HepG2 (cell line): ENCODE measurements at regions not wholly inside any gene's neighbourhood (a gene's known extent, or its start where the extent isn't known, plus 50 kb on each side); places are given as distances from the start of the nearest gene placed in this dataset.

Experiments used
- ATF1 ChIP-seq: IDR thresholded peaks from 2 replicates; pipeline ENCODE4 v1.6.1; 2016; ENCODE audit warnings: mild to moderate bottlenecking, control low read depth
- CBFB ChIP-seq: sonication (generic); formaldehyde crosslinking; IDR thresholded peaks from 2 replicates; pipeline ENCODE4 v1.4.0; 2020; ENCODE audit warnings: missing genetic modification reagents
- FOXC1 ChIP-seq: sonication (generic); formaldehyde crosslinking; IDR thresholded peaks from 2 replicates; pipeline ENCODE4 v1.8.0; 2022; ENCODE audit warnings: mild to moderate bottlenecking, missing genetic modification reagents, borderline replicate concordance
- HOXA5 ChIP-seq: sonication (generic); formaldehyde crosslinking; IDR thresholded peaks from 2 replicates; pipeline ENCODE4 v1.4.0; 2020; ENCODE audit warnings: missing genetic modification reagents
- MAFG ChIP-seq: sonication (generic); formaldehyde crosslinking; IDR thresholded peaks from 2 replicates; pipeline ENCODE4 v1.5.1; 2020; ENCODE audit warnings: mild to moderate bottlenecking, missing genetic modification reagents
- NFIB ChIP-seq: sonication (generic); formaldehyde crosslinking; IDR thresholded peaks from 2 replicates; pipeline ENCODE4 v1.9.0; 2021; ENCODE audit warnings: missing genetic modification reagents, mild to moderate bottlenecking, borderline replicate concordance
- ZBTB7B ChIP-seq: sonication (generic); formaldehyde crosslinking; IDR thresholded peaks from 2 replicates; pipeline ENCODE4 v1.4.0; 2020; ENCODE audit warnings: missing genetic modification reagents
- ZKSCAN1 ChIP-seq: fragments of 150-350 bp; IDR thresholded peaks from 2 replicates; pipeline ENCODE4 v1.6.1; 2014; ENCODE audit warnings: low read length
- ZNF17 ChIP-seq: sonication (generic); formaldehyde crosslinking; IDR thresholded peaks from 2 replicates; pipeline ENCODE4 v1.5.0; 2020; ENCODE audit warnings: mild to moderate bottlenecking, missing genetic modification reagents
- ZNF496 ChIP-seq: sonication (generic); formaldehyde crosslinking; IDR thresholded peaks from 2 replicates; pipeline ENCODE4 v1.8.1; 2023; ENCODE audit warnings: mild to moderate bottlenecking, moderate library complexity, missing genetic modification reagents; ENCODE audit not compliant: insufficient replicate concordance
- TF ChIP-seq, protein P1 (sequence below): IDR thresholded peaks from 2 replicates; pipeline ENCODE4 v1.4.0; 2020; ENCODE audit warnings: mild to moderate bottlenecking, missing genetic modification reagents
- TF ChIP-seq, protein P2 (sequence below), 2 experiments: IDR thresholded peaks; 2 replicates each; pipeline ENCODE4 v1.6.1; 2011 to 2012; ENCODE audit warnings: low read length in 2 of 2, borderline replicate concordance in 1 of 2, low read depth in 1 of 2, mild to moderate bottlenecking in 1 of 2, moderate library complexity in 1 of 2

DNA sequence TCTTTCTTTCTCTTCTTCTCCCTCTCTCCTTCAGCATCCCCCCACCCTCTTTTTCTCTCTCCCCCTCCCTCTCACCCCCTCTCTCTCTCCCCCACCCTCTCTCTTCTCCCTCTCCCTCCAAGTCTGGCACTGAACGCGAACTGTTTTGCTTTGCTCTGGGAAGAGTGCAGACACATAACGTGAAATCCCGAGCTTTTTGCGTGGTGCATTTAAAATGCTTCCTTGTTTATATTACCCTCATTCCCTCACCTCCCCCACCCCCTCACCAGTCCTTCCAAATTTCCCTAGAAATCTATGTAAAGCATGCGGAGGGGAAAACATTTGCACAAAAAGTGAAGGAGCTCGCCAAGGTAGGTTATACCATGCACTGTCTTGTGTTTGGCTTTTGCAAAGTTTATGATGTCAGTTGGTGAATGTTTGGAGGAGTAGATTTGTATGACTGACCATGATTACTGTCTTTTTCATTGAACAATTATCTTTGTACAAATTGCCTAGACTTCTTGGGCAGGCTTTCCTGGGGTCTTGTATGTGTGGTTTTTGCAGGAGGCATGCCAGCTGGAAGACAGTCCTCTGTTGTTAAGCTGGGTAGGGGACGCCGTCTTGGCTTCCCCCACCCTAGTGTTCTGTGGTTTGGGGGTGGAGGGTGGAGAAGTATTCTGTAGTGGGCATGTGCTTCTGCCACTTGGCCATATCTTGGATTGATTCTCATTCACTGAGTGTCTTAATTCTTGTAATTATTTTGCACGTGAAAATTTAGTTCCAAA, 123.7 kb upstream of the HSD17B12 start (continued):
- TF ChIP-seq, protein P1, sequence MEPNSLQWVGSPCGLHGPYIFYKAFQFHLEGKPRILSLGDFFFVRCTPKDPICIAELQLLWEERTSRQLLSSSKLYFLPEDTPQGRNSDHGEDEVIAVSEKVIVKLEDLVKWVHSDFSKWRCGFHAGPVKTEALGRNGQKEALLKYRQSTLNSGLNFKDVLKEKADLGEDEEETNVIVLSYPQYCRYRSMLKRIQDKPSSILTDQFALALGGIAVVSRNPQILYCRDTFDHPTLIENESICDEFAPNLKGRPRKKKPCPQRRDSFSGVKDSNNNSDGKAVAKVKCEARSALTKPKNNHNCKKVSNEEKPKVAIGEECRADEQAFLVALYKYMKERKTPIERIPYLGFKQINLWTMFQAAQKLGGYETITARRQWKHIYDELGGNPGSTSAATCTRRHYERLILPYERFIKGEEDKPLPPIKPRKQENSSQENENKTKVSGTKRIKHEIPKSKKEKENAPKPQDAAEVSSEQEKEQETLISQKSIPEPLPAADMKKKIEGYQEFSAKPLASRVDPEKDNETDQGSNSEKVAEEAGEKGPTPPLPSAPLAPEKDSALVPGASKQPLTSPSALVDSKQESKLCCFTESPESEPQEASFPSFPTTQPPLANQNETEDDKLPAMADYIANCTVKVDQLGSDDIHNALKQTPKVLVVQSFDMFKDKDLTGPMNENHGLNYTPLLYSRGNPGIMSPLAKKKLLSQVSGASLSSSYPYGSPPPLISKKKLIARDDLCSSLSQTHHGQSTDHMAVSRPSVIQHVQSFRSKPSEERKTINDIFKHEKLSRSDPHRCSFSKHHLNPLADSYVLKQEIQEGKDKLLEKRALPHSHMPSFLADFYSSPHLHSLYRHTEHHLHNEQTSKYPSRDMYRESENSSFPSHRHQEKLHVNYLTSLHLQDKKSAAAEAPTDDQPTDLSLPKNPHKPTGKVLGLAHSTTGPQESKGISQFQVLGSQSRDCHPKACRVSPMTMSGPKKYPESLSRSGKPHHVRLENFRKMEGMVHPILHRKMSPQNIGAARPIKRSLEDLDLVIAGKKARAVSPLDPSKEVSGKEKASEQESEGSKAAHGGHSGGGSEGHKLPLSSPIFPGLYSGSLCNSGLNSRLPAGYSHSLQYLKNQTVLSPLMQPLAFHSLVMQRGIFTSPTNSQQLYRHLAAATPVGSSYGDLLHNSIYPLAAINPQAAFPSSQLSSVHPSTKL, result no peak
- TF ChIP-seq HOXA5 (CRISPR knock-in tag), result no peak
- TF ChIP-seq NFIB (CRISPR knock-in tag), result no peak
- TF ChIP-seq ZNF17 (CRISPR knock-in tag), result no peak
- TF ChIP-seq FOXC1, result no peak
- TF ChIP-seq ZNF496, result no peak
- no peak for TF ChIP-seq ATF1 (CRISPR knock-in tag)
- TF ChIP-seq ZKSCAN1, result no peak
- TF ChIP-seq, protein P2, sequence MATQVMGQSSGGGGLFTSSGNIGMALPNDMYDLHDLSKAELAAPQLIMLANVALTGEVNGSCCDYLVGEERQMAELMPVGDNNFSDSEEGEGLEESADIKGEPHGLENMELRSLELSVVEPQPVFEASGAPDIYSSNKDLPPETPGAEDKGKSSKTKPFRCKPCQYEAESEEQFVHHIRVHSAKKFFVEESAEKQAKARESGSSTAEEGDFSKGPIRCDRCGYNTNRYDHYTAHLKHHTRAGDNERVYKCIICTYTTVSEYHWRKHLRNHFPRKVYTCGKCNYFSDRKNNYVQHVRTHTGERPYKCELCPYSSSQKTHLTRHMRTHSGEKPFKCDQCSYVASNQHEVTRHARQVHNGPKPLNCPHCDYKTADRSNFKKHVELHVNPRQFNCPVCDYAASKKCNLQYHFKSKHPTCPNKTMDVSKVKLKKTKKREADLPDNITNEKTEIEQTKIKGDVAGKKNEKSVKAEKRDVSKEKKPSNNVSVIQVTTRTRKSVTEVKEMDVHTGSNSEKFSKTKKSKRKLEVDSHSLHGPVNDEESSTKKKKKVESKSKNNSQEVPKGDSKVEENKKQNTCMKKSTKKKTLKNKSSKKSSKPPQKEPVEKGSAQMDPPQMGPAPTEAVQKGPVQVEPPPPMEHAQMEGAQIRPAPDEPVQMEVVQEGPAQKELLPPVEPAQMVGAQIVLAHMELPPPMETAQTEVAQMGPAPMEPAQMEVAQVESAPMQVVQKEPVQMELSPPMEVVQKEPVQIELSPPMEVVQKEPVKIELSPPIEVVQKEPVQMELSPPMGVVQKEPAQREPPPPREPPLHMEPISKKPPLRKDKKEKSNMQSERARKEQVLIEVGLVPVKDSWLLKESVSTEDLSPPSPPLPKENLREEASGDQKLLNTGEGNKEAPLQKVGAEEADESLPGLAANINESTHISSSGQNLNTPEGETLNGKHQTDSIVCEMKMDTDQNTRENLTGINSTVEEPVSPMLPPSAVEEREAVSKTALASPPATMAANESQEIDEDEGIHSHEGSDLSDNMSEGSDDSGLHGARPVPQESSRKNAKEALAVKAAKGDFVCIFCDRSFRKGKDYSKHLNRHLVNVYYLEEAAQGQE (IDR thresholded peaks at IDR 0.05; ENCODE audit: borderline replicate concordance in 1 of 2, low read depth in 1 of 2, low read length in 2 of 2), result no peak
- TF ChIP-seq MAFG (CRISPR knock-in tag), result no peak
- TF ChIP-seq ZBTB7B (CRISPR knock-in tag), result no peak
- TF ChIP-seq CBFB (CRISPR knock-in tag), result no peak
